NCI-H2227 (cell line): ENCODE measurements at regions not wholly inside any gene's neighbourhood (a gene's known extent, or its start where the extent isn't known, plus 50 kb on each side); places are given as distances from the start of the nearest gene placed in this dataset.
"Not testable (repeated sequence)": the region's sequence is repeated elsewhere in the genome, so short reads cannot be mapped to it uniquely, and the experiment has no call there.

Experiments
- DNase-seq: peaks from one replicate; lab custom pipeline; 2025; ENCODE audit not compliant: unreplicated experiment; lab: John Stamatoyannopoulos, UW

DNA sequence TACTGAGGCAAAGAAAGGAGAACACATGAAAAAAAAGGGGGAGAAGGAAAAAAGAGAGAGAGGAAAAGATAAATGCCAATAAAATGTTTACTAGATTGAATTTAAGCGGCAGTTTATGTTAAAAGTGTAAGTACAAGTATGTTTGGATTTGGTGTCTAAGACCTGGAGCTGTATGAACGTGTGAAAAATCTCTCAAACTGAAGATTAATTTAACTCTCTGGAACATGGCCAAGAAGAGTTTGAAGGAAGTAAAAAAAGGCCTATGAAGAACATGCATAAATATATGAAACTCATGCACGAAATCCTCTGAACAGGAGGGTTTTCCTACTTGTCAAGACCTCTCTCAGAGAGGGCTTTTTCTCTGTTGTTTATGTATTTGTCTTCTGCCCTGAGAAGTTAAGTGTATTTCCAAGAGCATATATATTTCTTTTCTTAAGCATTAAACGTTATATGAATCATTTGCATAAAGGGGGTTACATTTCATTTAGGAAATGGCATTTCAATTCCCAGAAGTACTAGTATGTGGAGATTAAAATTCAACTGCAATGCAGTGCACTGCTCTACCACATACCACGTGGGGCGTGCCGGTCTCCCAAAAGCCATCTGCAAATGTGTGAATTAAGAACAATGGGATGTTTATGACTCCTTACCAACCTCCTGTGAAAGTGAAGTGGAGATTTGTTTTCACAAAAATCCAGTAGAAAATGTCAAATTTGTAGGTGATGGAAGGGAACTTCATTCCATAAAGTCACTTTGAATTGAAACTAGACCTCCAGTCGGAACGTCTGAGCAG is 281.1 kb upstream of the TRIB2 start:
- no peak for DNase-seq

DNA sequence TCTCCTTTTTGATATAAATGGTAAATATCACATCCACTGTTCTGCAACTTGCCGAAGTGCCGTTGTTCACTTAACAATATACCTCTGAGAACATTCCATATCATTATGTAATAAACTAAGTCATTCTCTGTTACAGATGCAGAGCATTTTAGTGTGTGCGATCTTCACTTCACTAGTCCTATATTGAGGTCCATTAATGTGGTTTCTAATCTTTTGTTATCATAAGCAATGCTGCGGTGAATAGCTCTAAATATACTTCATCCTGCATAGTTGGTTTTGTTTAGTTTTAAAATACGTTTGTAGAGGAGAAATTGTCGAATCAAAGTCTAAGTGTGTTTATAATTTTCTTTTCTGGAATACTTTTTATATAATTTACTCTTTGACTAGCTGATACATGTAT is 280.3 kb upstream of the TRIB2 start:
- no peak for DNase-seq

DNA sequence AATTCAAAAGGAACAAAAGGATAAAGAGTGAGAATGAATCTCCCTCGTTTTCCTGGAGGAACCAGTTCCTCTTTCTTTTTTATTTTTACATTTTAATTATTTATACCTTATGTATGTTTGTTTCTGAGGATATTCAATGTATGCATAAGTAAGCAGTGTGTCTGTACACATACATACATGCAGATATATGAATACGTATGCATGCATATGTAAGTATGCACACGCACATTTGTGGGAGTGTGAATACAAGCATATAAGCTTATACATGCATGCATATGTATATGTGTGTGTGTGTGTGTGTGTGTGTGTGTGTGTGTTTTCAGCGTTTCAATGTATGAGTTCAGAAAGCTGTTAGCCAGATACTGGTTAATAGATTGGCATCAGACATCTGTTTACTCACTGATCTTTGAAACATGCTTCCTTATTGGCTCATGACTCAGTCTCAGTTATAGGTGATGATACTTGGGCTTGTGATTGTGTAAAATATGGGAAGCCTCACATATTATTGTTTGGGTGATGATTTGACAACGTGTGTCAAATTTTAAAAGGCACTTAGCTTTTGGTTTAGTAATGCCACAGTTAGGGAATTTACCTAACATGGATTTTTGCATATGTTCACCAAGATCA is 279.7 kb upstream of the TRIB2 start:
- DNase-seq = no peak

DNA sequence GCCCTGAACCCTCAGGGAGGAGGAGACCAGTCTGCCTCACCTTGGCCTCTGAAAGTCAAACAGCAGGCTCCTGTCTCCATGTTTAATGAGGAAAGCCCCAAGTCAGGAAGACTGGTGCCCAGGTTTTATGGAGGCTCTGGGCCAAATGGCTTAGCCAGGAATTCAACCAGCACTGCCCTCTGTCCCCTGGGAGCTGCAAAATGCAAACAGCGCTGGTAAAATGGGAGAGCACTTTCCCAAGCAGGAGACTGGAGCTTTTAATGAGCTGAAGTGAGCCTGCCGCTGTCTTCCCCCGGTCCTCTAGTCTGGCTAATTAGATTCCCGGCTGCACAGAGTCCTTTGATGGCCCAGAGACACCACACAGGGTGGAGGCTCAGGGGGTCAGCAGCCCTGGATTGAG is 276.0 kb upstream of the TRIB2 start:
- no peak for DNase-seq

DNA sequence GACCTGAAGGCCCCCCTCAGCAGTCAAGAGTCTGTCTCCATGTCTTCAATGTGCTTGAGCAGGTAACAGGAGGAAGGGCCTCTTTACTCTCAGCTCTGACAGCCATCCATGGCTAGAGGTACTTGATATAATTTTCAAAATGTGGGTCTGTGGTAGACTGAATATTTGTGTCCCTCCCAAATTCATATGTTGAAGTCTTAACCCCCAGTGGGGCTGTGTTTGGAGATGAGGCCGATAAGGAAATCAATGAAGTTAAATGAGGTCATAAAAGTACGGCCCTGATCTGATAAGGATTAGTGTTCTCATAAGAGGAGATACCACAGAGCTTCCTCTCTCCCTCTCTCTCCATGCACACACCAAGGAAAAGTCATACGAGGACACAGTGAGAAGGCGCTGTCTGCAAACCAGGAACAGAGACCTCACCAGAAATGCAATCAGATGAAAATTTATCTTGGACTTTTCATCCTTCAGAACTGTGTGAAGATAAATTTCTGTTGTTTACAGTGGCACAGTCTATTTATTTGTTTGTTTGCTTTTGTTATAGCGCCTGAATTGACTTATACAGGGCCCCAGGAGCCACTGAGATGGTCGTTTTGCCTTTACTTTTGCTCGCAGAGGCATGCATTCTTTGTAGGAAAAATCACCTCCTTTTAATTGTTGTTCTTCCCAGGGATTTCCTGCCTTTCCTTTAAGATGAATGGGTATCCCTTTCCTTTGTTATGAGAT is 274.8 kb upstream of the TRIB2 start:
- DNase-seq = no peak

DNA sequence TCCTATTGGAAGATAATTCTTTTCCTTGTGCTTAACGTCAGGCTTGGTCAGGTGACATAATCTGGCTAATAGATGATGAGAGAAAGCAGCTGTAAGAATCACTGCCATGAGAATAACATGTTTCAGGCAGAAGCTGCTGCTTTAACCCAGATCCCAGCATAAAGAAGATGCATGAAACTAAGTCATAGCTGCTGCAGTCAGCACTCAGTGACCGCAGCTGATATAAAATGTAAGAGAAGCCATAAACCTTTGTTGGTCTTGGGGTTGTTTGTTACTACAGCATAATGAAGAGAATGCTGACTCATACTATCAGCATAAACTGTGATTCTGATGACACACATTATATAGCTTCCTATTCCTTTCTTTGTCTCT is 274.3 kb upstream of the TRIB2 start:
- DNase-seq = no peak

DNA sequence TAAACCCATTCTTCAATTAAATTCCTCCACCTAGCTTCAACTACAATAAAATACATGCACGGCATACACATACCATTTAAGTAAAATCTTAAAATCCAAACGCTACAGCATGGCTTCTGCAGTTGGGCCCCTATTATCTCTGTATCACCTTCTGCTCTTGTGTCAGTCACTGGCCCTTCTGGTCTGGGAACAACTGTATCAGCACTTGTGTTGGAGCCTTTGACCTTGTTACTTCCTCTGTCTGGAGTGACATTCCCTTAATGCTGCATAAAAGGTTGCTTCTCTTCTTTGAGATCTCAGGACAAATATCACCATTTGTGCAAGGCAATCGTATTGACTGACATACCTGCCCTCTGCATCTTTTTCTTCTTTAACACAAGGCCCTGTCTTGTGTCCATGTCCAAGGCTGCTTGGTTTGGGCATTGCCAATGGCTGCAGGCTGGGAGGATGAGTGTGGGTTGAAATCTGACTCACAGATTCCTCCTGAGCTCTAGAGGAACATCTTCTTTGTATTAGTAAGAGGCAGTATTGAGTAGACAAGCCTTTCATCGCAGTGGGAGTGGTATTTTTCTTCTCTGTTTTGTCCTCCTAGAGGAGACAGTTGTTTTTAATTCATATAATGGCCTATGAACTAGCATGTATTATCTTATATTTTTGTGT is 267.8 kb upstream of the TRIB2 start:
- DNase-seq = no peak

DNA sequence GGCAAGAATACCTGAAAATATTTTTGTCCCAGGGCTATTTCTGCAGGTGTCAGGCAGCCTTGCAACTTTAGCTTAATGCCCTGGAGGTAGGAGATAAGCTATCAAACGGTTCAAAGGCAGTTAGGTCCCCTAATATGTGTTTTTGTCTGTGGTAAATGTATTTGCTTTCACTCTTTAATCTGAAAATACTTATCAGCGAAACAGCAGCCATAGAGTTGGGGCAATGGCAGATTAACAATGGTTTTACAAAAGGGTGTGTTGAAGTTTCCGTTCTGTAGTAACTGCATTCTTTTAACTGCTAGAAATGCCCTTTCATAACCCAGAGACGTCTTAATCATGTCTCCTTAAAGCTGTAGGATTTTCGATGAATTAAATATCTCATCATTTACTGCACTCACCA is 265.0 kb upstream of the TRIB2 start:
- DNase-seq = no peak

DNA sequence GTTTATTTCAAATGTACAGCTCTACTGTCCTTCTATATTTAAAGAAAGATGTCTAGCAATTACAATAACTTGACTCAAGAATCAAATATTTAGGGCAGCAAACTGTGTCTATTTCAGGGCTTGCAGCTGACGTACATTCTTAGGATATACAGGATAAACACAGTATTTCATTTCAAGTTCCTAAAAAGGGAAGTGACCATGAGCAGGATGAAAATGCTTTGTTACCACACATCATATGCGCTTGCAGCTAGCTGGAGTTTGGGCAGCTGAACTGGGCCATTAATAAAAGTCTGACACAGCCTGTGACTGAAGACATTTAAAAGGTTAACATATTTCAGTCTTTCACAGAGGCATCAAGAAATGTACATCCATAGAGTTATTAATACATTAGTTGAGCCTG is 264.6 kb upstream of the TRIB2 start:
- no peak for DNase-seq

DNA sequence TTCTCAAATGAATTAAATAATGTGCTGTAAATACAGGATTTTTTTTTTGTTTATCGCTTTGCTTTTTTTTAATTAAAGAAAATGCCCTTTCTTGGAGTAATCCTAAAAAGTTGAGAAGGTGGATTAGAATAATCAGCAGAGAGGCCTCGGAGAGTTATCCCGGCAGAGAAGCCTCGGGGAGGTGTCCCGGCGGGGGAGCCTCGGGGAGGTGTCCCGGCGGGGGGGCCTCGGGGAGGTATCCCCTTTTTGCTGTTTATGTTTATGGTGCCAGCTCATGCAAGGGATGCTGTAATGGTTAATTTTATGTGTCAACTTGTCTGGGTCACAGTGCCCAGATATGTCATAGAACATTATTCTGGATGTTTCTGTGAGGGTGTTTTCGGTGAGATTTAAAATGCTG is 263.0 kb upstream of the TRIB2 start:
- no peak for DNase-seq

DNA sequence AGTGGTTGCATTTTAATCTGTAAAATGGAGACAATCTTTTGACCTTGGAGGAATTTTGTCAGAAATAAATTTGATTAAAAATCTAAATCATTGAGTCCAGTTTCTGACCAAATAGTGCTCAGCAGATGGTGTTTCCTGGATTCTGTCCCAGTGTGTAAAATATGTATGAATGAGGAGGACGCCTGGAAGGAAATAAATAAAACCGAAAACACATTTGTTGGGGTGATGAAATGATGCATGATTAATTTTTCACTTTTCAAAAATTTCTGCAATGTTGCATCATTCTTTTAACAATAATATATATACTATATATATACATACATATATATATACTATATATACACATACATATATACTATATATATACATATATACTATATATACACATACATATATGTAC is 261.1 kb upstream of the TRIB2 start:
- DNase-seq = no peak

DNA sequence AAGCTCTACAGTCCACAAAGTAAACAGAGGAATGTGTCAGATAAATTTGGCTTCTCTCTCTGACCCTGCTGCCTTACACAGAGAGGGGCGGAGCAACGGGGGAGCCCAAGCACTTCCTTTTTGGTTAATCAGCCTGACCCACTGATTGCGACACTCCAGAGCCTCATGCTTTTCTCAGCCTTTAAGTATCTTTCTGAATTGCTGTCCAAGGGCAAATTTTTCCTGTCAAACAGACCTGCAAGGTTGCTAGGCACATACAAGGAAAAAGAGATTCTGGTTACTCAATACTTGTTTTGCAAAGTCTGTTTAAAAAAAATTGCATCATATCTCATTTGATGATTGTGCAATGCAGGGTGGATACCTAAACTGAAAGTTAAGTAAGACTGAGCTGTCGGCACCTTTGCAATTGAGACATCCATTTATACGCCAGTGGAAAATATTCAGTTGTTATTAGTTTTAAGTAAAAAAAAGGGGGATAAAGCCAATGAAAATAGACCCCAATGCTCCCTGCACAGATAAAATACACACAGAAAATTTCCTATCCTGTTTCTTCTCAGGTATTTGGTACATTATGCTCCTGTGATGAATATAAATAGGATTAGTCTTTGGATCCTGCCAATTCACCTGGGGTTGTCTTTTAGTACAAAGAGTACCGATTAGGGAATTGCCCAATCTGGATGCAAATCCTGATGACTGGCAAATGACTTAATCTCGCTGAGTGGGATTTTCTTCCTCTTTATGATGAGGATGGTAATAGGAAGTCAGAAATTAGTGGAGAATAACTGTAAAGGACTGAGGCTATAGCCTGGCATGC is 260.2 kb upstream of the TRIB2 start:
- no peak for DNase-seq

DNA sequence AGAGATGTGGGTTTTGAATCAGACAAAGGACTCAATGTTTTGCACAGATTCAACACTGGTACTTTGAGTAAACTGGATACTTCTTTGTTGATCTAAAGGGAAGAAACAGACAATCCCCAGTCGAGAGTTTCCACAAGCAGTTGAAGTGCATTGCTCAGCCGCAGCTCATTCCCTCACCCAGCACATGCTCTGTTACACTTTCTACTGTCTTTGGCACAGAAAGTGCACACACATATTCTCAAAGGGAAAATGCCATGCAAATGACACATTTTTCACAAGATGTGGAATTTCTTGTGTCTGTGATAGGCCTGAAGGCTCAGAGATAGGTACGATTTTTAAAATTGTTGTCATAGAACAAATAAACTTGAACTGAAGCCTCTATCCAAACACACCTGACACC is 258.9 kb upstream of the TRIB2 start:
- DNase-seq = no peak

DNA sequence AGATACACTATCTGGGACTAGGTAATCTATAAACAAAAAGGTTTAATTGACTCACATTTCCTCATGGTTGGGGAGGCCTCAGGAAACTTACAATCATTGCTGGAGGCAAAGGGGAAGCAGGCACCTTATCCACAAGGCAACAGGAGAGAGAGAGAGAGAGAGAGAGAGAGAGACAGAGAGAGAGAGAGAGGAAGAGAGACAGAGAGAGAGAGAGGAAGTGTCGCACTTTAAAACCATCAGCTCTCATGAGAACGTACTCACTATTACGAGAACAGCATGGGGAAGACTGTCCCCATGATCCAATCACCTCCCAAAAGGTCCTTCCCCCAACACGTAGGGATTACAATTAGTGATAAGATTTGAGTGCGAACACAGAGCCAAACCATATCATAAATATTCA is 253.5 kb upstream of the TRIB2 start:
- DNase-seq = no peak

DNA sequence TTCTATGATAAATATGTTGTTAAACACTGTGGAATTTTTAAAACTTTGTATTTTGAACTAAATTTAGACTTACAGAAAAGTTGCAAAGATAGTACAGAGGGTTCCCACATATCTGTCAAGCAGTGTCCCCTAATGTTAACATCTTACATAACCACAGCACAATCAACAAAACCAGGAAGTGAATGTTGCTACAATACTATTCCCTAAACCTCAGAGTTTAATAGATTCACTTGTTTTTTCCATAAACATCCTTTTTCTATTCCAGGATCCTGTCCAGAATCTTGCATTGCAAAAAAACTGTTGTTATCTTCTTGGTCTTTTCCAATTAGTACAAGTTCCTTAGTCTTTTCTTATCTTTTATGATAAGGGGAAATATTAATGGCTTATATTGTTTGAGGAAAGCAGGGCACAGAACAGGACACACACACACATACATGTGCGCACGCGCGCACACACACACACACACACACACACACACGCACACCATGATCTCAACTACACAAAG is 251.1 kb upstream of the TRIB2 start:
- DNase-seq = no peak

DNA sequence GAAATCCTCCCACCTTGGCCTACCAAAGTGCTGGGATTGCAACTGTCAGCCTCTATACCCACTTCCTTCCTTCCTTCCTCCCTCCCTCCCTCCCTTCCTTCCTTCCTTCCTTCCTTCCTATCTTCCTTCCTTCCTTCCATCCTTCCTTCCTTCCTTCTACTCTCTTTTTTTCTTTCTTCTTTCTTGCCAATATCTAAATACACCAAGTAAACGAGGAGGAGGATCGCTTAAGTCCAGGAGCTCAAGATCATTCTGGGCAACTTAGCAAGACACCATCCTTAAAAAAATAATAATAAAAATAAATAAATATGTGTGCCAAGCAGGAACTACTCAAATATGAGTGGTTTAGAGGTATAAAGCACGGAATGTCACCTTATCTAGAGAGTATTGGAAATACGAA is 249.4 kb upstream of the TRIB2 start:
- no peak for DNase-seq

DNA sequence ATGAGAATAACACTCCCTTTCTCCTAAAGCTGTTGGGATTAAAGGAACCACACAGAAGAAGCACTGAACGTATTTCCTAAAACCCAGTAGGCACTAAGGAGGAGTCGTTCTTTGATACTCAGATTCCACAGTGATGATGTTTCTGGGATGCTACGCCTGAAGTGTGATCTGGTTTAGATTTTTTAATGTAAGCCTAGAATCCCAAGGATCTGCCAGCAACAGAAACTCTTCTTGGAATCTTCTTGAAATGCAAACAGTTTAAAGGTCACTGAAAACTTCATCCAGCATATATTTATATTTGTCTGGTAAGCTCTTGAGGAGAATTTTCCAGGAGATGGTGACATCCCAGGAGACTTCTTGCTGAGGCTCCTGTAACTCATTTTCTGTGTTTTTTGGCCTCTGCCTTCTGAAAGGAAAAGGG is 247.6 kb upstream of the TRIB2 start:
- no peak for DNase-seq

DNA sequence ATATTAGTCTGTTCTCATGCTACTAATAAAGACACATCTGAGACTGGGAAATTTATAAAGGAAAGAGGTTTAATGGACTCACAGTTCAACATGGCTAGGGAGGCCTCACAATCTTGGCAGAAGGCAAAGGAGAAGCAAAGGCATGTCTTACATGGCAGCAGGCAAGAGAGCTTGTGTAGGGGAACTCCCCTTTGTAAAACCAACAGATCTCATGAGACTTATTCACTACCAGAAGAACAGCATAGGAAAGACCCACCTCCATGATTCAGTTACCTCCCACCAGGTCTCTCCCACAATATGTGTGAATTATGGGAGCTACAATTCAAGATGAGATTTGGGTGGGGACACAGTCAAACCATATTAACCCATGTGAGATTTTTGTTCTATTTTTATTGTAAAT is 244.5 kb upstream of the TRIB2 start:
- not testable (repeated sequence) for DNase-seq

DNA sequence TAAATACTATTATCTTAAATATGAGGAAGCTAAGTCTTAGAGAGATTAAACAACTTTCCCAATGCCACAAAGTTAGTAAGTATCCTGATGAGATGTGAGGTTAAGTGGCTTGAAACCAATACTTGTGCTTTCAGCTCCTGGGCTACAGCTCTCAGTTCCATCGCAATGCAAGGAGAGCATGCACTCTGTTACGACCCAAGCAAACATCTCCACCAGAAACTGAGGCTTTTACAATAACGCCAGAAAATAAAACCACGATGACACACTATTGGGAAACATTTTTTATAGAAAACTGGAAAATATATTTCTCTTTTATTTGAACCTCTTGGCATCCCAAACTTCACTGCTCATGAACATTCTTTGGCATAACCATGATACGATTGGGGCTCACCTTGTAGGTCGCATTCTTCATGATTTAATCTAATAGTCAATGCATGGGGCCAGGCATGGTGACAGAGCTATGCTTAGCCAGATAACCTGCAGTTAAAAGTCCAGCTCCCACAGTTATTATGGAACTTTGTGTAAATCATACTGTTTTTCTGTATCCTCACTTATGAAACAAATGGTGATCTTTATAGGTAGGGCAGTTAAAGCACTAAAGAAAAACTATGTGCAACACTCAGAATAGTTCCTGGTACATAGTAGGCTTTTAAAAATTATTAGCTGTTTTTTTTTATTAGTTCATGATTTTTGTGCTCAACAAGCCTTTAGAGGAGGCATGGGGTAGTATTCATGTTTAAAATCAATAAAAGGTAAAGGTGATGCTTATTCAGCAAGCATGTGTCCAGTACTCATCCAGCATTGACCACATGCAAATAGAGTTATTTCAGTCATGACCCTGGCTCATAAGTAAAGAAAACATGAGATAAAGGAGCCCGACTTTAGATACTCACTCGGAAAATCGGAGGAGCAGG is 238.3 kb upstream of the TRIB2 start:
- no peak for DNase-seq
